Spleen (tissue), 11 donors: ENCODE measurements at regions not wholly inside any gene's neighbourhood (a gene's known extent, or its start where the extent isn't known, plus 50 kb on each side); places are given as distances from the start of the nearest gene placed in this dataset.

Experiments used
- DNase-seq: peaks from one replicate; pipeline ENCODE4 v3.0.0-alpha.2; 2020
- H3K27ac ChIP-seq, 8 donors: fragments of 200-600 bp; sonication (generic) in 7 of 8; 1 replicate in 4 of 8; 2 replicates in 4 of 8; pipeline versions ENCODE4 v1.5.0 to v1.8.0; 2016 to 2021; ENCODE audit warnings: inconsistent platforms in 4 of 8, mild to moderate bottlenecking in 4 of 8, moderate library complexity in 1 of 8
- H3K27me3 ChIP-seq, 7 donors: fragments of 200-600 bp; sonication (generic) in 6 of 7; replicated peaks in 1 of 7; 1 replicate in 4 of 7; 2 replicates in 3 of 7; pipeline versions ENCODE4 v1.5.0 to v1.8.0; 2016 to 2021; ENCODE audit warnings: inconsistent platforms in 3 of 7, mild to moderate bottlenecking in 1 of 7
- H3K36me3 ChIP-seq, 6 donors: fragments of 200-600 bp; sonication (generic) in 5 of 6; 1 replicate in 4 of 6; 2 replicates in 2 of 6; pipeline versions ENCODE4 v1.5.0 to v1.8.0; 2016 to 2021; ENCODE audit warnings: inconsistent platforms in 2 of 6
- H3K4me1 ChIP-seq, 6 donors: fragments of 200-600 bp; sonication (generic) in 5 of 6; 1 replicate in 3 of 6; 2 replicates in 3 of 6; pipeline versions ENCODE4 v1.5.0 to v1.8.0; 2016 to 2021; ENCODE audit warnings: inconsistent platforms in 3 of 6
- H3K4me3 ChIP-seq, 8 donors: fragments of 200-600 bp; sonication (generic) in 7 of 8; 1 replicate in 4 of 8; 2 replicates in 4 of 8; pipeline versions ENCODE4 v1.5.0 to v1.8.0; 2016 to 2021; ENCODE audit warnings: inconsistent platforms in 4 of 8, mild to moderate bottlenecking in 4 of 8, moderate library complexity in 2 of 8
- H3K9me3 ChIP-seq, 8 donors: fragments of 200-600 bp; sonication (generic) in 7 of 8; 1 replicate in 4 of 8; 2 replicates in 4 of 8; pipeline versions ENCODE4 v1.5.0 to v1.8.0; 2016 to 2021; ENCODE audit warnings: inconsistent platforms in 4 of 8
- CTCF ChIP-seq, 11 experiments: fragments of 200-600 bp in 7 of 11; fragments of 450-650 bp in 4 of 11; sonication (generic) in 4 of 11; IDR thresholded peaks in 8 of 11; conservative IDR thresholded peaks in 3 of 11; 1 replicate in 7 of 11; 2 replicates in 4 of 11; pipeline versions ENCODE4 v1.4.0 to v1.8.0; 2016 to 2021; ENCODE audit warnings: antibody characterized with exemption in 11 of 11, inconsistent platforms in 4 of 11, mild to moderate bottlenecking in 1 of 11
- POLR2A ChIP-seq, 3 donors: fragments of 450-650 bp; IDR thresholded peaks; one replicate each; pipeline ENCODE4 v1.5.1; 2017; ENCODE audit warnings: antibody characterized with exemption in 3 of 3, mild to moderate bottlenecking in 1 of 3
- POLR2AphosphoS5 ChIP-seq, 3 donors: sonication (generic); formaldehyde crosslinking; IDR thresholded peaks; one replicate each; pipeline ENCODE4 v1.5.1; 2017; ENCODE audit warnings: antibody characterized with exemption in 3 of 3
- WGBS, 5 donors: extraction: QIAGEN DNeasy Blood & Tissue Kit in 3 of 5; methylation state at CpG; one replicate each; pipeline versions ENCODE4 v1.1.5 to v1.1.7; 2013 to 2018; 5-methylcytosine and 5-hydroxymethylcytosine counted together
- intact Hi-C: fragments of 100-400 bp; cut with DNase I; formaldehyde crosslinking; loops from one replicate; pipeline ENCODE4 v1.15.0; 2023; ENCODE audit warnings: low total_unique reads
- donor health status: healthy with polysubstance abuse.
- donor health status: DM: no; HTN: no; CAD: no; lungs with moderate emphysema.
- donor health status: DM: no; HTN: no; CAD: no.
- donor health status: Bipolar disorder and iron deficiency.
- donor health status: healthy.
- donor health status: DM: no; HTN: no; CAD: no.
- donor health status: DM: yes; HTN: yes; CAD: no.

- Histone ChIP-seq H3K9me3 (no peaks in the 10 kb centered on the region), H3K4me1 (peaks cover 0 to 57% (median 20%) of the 10 kb centered on the region in 6 donors), H3K36me3 (no peaks in the 10 kb centered on the region), H3K27ac (peak overlapping the region in 7 of 8 donors; percentile 13 to 82 (median 78)), H3K27me3 (no peaks in the 10 kb centered on the region), H3K4me3 (no peak overlapping the region)
- WGBS, 5 donors = 69 to 80% (median 76%) methylated on average over 5 of the region's 5 CpGs
- DNase-seq = no peak
- intact Hi-C loops = no loop called here
- TF ChIP-seq CTCF (IDR thresholded peaks at IDR 0.05 in 8 of 11, conservative IDR thresholded peaks at IDR 0.05 in 3 of 11) = no peak
- no peak for TF ChIP-seq POLR2AphosphoS5 (IDR thresholded peaks at IDR 0.05)
- no peak for TF ChIP-seq POLR2A (IDR thresholded peaks at IDR 0.05)
These were observed 57.8 kb upstream of the PLAC8 start for GRCh38 chr4:83172371-83172770.

- Histone ChIP-seq H3K27ac (peak overlapping the region in 6 of 8 donors; percentile 13 to 82 (median 78)), H3K36me3 (no peaks in the 10 kb centered on the region), H3K4me3 (no peak overlapping the region), H3K9me3 (no peaks in the 10 kb centered on the region), H3K4me1 (peaks cover 0 to 57% (median 20%) of the 10 kb centered on the region in 6 donors), H3K27me3 (no peaks in the 10 kb centered on the region)
- DNase-seq = no peak
- intact Hi-C loops = no loop called here
- WGBS, 5 donors = 41 to 78% (median 67%) methylated on average over 2 of the region's 2 CpGs
- no peak for TF ChIP-seq CTCF (IDR thresholded peaks at IDR 0.05 in 8 of 11, conservative IDR thresholded peaks at IDR 0.05 in 3 of 11)
- no peak for TF ChIP-seq POLR2A (IDR thresholded peaks at IDR 0.05)
- no peak for TF ChIP-seq POLR2AphosphoS5 (IDR thresholded peaks at IDR 0.05)
These were observed 57.0 kb upstream of the PLAC8 start for GRCh38 chr4:83171436-83172039.

GRCh38 chr4:83170952-83171399, 56.4 kb upstream of the PLAC8 start:
- H3K4me3 ChIP-seq = no peak overlapping the region
- WGBS, 5 donors = 60 to 77% (median 68%) methylated on average over 4 of the region's 4 CpGs
- H3K9me3 ChIP-seq = no peaks in the 10 kb centered on the region
- no peak for TF ChIP-seq CTCF (IDR thresholded peaks at IDR 0.05 in 8 of 11, conservative IDR thresholded peaks at IDR 0.05 in 3 of 11)
- TF ChIP-seq POLR2A (IDR thresholded peaks at IDR 0.05) = no peak
- no peak for TF ChIP-seq POLR2AphosphoS5 (IDR thresholded peaks at IDR 0.05)
- no peaks in the 10 kb centered on the region for H3K36me3 ChIP-seq
- peak overlapping the region in 4 of 8 donors; percentile 78 to 82 (median 78) for H3K27ac ChIP-seq
- intact Hi-C loops = no loop called here
- H3K27me3 ChIP-seq = no peaks in the 10 kb centered on the region
- DNase-seq = no peak
- peaks cover 0 to 55% (median 18%) of the 10 kb centered on the region in 6 donors for H3K4me1 ChIP-seq
